ENCODE measurements at regions not wholly inside any gene's neighbourhood (a gene's known extent, or its start where the extent isn't known, plus 50 kb on each side); places are given as distances from the start of the nearest gene placed in this dataset.

DNA sequence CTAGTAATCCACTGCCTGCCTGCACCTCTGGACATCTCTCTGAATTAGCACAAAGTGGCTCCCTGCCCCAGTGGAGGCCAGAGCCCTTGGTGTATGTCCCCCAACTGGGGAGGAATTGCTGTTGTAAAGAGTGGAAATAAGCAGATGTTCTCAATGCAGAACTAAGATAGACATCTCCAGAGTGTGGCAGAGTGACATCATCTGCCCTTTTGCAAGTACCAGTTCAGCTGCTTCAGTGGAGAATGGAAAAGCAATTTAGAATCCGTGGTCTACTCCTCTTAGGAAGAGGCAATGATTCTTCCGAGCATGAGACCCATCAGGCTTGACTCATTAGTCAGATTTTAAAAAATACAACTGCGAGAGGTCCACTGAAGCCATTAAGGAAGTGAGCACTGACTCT lies 1512.0 kb upstream of the GOT2 start (continued):
- no peak for TF ChIP-seq SKIL (IDR thresholded peaks at IDR 0.05; ENCODE audit: low read depth, poor library complexity, severe bottlenecking)
- TF ChIP-seq, protein P1, sequence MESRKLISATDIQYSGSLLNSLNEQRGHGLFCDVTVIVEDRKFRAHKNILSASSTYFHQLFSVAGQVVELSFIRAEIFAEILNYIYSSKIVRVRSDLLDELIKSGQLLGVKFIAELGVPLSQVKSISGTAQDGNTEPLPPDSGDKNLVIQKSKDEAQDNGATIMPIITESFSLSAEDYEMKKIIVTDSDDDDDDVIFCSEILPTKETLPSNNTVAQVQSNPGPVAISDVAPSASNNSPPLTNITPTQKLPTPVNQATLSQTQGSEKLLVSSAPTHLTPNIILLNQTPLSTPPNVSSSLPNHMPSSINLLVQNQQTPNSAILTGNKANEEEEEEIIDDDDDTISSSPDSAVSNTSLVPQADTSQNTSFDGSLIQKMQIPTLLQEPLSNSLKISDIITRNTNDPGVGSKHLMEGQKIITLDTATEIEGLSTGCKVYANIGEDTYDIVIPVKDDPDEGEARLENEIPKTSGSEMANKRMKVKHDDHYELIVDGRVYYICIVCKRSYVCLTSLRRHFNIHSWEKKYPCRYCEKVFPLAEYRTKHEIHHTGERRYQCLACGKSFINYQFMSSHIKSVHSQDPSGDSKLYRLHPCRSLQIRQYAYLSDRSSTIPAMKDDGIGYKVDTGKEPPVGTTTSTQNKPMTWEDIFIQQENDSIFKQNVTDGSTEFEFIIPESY (IDR thresholded peaks at IDR 0.05) = no peak
- no peak for TF ChIP-seq SMAD5 (IDR thresholded peaks at IDR 0.05; ENCODE audit: low read depth)

DNA sequence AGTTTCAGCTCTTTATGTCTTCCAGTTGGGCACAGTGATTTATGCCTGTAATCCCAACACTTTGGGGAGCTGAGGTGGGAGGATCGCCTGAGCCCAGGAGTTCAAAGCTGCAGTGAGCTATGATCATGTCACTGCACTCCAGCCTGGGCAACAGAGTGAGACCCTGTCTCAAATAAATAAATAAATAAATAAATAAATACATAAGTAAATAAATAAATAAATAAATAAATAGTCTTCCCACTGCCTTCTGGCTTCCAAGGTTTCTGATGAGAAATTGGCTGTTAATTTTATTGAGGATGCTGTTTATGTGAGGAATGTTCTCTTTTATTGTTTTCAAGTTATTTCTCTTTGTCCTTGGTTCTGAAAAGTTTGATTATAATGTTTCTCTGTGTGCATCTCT lies 1507.6 kb upstream of the GOT2 start:
- Histone ChIP-seq H3K4me2 (ENCODE audit: control insufficient read depth, insufficient read depth) (no peak overlapping the region), H3K9me3 (replicated peaks; ENCODE audit: control insufficient read depth, insufficient read depth, low read length) (no peaks in the 10 kb centered on the region), H3K79me2 (ENCODE audit: control insufficient read depth, insufficient read depth, low read length) (no peaks in the 10 kb centered on the region), H3K36me3 (ENCODE audit: control insufficient read depth in 2 of 2, insufficient read depth in 2 of 2, low read length in 1 of 2) (no peaks in the 10 kb centered on the region), H3K4me3 (no peak overlapping the region), H3K4me1 (ENCODE audit: control insufficient read depth, insufficient read depth, low read length) (no peaks in the 10 kb centered on the region), H3K9ac (ENCODE audit: control insufficient read depth, insufficient read depth, low read length) (no peak overlapping the region), H3K27me3 (replicated peaks in 1 of 2; ENCODE audit: control insufficient read depth in 2 of 2, insufficient read depth in 2 of 2, low read length in 1 of 2) (no peaks in the 10 kb centered on the region), H2AFZ (ENCODE audit: control insufficient read depth, low read depth, low read length) (no peak overlapping the region), H3K27ac (ENCODE audit: control insufficient read depth, insufficient read depth) (no peak overlapping the region), H4K20me1 (ENCODE audit: control insufficient read depth, insufficient read depth) (no peaks in the 10 kb centered on the region)
- CTCF ChIA-PET = no interaction called here
- POLR2A ChIA-PET = no interaction called here
- SMC1A ChIA-PET (ENCODE audit: uncharacterized antibody, unreplicated experiment) = no interaction called here
- DNase-seq (ENCODE audit: low read depth, low spot score) = no peak
- ATAC-seq = no peak
- RAD21 ChIA-PET (ENCODE audit: unreplicated experiment) = no interaction called here
- 86% methylated on average over 1 of the region's 1 CpG for WGBS (ENCODE audit: insufficient coverage, insufficient replicate concordance, low lambda C conversion rate, missing lambda C conversion rate)
- BruUV-seq (replicated peaks) = no TSS peak
- no peak for FAIRE-seq
- in situ Hi-C loops (cut with MboI) = no loop called here
- intact Hi-C loops (cut with micrococcal nuclease; ENCODE audit: unreplicated experiment) = no loop called here
- TF ChIP-seq HDAC6 (IDR thresholded peaks at IDR 0.05; ENCODE audit: unreplicated experiment) (no peak), IRF4 (IDR thresholded peaks at IDR 0.05; ENCODE audit: low read depth, low read length) (no peak), JUND (IDR thresholded peaks at IDR 0.05; ENCODE audit: low read depth, low read length) (no peak), TCF7 (IDR thresholded peaks at IDR 0.05; ENCODE audit: borderline replicate concordance) (no peak), CREB1 (IDR thresholded peaks at IDR 0.05; ENCODE audit: low read depth) (no peak), ATF2 (IDR thresholded peaks at IDR 0.05; ENCODE audit: low read length) (no peak), HCFC1 (IDR thresholded peaks at IDR 0.05; ENCODE audit: low read length) (no peak), SREBF2 (IDR thresholded peaks at IDR 0.05; ENCODE audit: low read length) (no peak), CHD2 (IDR thresholded peaks at IDR 0.05; ENCODE audit: borderline replicate concordance, low read depth, low read length) (no peak), RELA (IDR thresholded peaks at IDR 0.05; ENCODE audit: borderline replicate concordance, partially characterized antibody) (no peak), RFX5 (IDR thresholded peaks at IDR 0.05; ENCODE audit: low read depth, low read length) (no peak), RBBP5 (conservative IDR thresholded peaks at IDR 0.05) (no peak), FOXM1 (IDR thresholded peaks at IDR 0.05; ENCODE audit: low read depth, low read length) (no peak), FOXK2 (IDR thresholded peaks at IDR 0.05) (no peak)
- TF ChIP-seq, protein P2, sequence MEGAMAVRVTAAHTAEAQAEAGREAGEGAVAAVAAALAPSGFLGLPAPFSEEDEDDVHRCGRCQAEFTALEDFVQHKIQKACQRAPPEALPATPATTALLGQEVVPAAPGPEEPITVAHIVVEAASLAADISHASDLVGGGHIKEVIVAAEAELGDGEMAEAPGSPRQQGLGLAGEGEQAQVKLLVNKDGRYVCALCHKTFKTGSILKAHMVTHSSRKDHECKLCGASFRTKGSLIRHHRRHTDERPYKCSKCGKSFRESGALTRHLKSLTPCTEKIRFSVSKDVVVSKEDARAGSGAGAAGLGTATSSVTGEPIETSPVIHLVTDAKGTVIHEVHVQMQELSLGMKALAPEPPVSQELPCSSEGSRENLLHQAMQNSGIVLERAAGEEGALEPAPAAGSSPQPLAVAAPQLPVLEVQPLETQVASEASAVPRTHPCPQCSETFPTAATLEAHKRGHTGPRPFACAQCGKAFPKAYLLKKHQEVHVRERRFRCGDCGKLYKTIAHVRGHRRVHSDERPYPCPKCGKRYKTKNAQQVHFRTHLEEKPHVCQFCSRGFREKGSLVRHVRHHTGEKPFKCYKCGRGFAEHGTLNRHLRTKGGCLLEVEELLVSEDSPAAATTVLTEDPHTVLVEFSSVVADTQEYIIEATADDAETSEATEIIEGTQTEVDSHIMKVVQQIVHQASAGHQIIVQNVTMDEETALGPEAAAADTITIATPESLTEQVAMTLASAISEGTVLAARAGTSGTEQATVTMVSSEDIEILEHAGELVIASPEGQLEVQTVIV (IDR thresholded peaks at IDR 0.05; ENCODE audit: borderline replicate concordance, partially characterized antibody) = no peak
